ENCODE measurements at regions not wholly inside any gene's neighbourhood (a gene's known extent, or its start where the extent isn't known, plus 50 kb on each side); places are given as distances from the start of the nearest gene placed in this dataset.

DNA sequence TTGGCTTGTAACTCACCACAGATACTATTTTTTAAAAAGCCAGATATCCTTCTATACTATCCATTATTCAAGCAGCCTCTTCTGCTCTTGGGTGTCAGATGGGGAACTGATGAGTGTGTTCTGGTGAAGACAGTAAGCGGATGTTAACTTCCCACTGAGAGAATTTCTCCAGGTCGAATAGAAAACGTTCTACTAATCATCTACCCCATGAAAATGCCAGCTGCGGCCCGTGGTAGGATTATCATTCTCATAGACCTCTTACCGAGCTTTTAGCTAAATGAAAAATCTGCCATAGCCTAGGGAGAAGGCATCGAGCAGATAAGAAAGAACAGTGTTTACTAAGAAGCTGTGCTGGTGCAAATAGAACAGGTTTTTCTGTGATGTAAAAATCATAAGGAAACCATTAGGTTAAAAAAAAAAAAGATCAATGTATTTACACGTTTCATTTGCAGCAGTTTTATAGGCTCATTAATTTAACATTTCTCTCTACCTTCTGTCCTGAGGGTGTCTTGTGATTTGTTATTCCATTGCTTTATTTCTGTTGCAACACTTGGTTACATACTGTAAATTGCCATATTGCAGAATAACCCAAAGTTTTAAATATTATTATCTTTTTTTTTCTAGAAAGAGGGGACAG is 1521.5 kb upstream of the ZEB2 start:
- DNase-seq, result no peak

DNA sequence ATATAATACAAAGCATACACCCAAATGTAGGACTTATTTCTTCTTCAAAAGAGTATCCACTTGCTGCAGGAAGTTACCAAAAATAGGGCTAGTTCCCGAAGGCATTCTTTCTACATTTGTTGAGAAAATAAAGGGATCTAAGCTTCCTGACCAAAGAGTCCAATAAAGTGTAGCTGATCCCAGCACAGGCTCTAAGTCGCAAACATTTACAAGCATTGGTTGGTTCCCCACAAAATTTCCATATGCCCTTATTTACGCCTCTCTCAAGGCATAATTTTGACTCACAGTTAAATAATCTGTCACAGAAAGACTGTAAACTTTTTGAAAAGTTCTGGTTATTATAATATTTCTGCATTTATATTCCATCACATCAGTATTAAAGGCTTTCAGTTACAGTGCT is 1520.1 kb upstream of the ZEB2 start:
- DNase-seq, result no peak

DNA sequence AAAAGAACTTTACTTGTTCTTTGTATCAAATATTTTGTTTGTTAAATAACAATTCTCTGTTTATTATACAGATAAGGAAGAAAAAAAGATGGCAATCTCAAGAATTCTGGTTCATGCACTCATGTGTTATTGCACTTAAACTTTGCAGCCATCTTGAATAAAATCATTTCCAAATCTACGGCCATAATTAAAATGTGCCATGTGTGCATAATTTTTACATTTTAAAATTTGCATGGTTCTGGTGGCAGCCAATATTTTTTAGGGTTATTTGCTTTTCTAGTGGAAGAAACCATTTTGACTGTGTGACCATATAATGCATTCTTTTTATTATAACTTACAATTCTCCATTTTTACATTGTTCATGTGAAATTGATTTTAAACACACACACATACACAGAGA is 1518.1 kb upstream of the ZEB2 start:
- DNase-seq, result no peak

DNA sequence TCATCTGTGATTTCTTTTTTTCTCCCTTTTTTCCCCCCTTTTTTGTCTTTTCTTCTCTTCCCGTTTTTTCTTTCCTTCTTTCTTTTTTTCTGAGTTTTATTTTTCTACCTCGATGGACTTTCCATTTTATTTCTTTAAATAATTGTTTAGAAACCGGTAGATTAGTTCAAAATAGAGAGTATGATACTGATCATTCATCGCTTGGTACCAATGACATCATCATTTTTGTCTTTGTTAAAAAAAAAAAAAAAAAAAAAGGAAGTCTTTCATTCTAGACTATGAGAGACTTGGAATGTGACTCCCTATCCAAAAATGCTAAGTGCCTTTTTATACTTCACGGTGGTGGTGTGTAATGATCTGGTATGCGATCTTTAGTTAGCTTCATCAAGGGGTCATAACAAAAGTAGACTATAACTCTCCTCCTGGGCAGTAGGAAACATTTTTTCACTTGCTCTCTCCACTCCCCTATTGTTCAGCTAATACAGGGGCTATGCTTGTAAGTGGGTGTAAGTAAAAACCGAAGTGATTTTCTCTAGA is 1517.5 kb upstream of the ZEB2 start:
- no peak for DNase-seq

DNA sequence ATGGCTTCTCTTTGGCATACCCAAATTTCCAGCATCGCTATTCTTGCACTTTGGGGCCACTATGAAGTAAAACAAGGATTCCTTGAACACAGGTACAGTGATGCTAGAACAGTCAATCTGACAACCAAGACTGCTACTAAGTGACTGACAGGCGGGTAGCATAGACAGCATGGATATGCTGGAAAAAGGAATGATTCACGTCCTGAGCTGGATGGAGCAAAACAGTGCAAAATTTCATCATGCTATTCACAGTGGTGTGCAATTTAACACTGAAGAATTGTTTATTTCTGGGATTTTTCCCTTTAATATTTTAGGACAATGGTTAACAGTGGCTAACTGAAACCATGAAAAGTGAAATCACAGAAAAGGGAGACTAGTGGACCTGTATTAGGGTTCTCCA is 1511.2 kb upstream of the ZEB2 start:
- no peak for DNase-seq

DNA sequence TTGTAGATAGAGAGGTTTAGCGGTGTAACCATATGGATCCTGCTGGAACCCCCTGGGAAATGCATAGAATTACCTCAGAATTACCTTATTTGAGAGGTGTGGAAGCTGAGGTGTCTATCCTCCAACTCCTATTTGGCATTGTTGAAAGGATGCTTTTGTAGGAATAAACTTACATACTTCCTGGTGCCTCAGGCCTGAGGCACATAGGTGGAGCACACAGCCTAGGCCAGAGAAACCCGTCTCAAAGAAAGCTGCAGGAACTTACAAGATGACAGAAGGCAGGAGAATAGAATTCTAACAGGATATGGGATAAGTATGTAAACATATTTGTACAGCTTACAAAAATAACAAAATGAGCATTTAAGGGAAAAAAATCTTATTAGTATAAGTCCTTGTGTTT is 1507.2 kb upstream of the ZEB2 start:
- DNase-seq, result no peak

DNA sequence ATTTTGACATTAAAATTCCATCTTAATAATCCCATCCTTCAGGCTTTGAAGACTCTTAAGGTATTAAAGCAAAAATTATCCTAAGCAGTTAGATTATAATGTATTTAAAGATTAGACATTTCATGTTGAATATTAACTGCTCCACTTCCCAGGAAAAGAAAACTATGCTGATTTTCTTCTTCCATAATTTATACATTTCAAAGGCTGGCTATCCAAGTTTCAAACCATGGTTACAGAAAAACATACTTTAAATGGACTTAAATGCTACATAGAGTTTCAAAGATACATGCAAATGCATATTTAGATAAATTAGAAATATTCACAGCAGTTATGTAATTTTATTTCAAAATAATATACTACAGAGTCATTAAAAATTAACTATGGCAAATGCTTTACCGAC is 1505.6 kb upstream of the ZEB2 start:
- DNase-seq, result no peak

DNA sequence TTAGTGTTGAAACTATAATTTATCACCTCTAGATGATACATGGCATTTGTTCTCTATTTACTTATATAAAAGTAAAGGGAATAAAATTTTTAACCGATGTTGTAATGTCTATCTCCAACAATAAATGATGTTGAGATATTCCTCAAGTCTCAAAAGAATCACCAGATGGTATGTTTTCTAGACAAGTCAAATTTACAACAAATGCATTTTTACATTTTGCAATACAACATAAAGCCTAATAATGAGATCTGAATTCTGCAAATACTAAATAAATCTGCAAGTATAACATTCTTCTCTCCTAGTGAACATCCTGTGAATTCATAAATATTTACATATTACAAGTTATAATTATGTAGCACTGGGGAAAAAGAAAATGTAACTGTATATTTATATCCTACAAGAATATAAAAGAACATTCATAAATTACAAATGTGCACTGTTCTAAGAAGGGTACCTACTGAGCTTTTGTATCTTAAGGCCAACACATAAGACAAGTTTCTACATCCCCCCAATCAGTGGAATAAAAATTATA is 1504.4 kb upstream of the ZEB2 start:
- DNase-seq, result no peak

DNA sequence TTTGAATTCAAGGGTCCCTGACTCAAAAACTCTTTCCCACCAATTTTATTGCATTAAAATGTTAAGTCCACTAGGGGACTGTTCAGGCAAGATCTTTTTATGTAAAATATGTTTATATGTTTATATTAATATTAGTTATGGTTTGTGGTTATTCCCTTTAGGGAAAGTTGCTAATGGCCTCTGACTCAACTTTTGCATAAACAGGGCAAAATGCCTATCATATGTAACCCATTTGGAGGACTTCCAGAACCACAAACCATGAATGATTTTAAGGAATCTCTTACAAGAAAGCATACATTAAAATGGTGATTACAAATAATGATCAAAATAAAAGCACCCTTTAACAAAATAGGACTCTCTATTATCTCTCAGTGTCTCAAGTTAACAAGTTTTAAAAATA is 1484.5 kb upstream of the ZEB2 start:
- DNase-seq, result no peak

DNA sequence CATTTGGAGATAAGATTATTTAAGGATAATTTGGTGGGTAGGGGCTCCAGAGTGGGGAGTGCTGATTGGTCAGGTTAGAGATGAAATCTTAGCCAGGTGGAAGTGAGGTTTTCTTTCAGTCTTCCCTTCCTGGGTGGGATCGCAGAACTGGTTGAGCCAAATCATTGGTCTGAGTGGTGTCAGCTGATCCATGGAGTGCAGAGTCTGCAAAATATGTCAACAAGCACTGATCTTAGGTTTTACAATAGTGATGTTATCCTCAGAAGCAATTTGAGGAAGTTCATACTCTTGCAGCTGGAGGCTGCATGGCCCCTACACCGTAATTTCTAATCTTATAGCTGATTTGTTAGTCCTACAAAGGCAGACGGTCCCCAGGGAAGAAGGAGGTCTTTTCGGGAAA is 1483.4 kb upstream of the ZEB2 start:
- no peak for DNase-seq

DNA sequence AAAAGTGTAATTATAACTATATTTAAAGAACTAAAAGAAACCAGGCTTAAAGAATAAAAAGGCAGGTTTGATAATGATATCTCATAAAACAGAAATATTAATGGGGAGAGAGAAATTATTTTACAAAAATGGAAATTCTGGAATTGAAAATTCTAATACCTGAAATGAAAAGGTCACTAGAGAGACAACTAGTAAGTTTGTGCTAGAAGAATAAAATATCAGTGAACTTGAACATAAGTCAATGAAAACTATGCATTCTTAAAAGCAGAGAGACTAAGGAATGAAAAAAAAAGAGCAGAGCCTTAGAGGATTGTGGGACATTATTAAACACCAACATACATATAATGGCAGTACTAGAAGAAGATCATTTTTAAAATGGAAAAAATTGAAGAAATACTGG is 1475.0 kb upstream of the ZEB2 start:
- no peak for DNase-seq

DNA sequence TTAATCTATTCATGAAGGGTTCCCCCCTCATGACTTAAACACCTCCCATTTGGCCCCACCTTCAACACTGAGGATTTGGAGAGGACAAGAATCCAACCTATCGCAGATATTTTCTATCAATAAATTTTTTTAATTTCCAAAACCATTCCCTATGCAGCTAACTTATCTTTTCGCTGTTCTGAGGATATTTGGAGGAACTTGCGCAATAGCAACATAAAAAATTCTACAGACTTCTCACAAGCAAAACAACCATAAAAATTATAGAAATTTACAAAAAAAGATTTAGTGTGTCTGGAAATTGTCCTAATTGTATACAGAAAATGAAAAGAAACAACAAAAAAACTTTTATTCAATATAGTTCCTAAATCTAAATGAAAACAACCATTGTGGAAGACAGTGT is 1472.7 kb upstream of the ZEB2 start:
- no peak for DNase-seq

DNA sequence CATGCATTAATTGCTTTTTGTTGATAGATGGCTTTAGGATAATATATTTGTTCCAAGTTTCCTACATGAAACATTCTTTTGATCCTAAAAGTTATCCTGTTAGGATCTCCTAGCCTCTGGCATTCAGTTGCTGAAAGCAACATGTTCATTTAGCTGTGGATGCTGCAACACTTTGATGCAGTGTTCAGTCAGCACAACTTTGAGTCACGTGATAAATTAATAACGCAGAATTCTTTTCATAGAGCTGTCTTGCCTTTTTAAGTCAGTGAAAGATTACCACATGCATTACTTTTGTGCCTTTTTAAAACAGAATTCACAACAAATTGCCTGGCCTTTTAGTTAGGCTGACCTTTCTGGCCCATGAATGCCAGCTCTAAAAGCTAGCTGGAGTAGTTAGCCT is 1467.9 kb upstream of the ZEB2 start:
- DNase-seq, result no peak

DNA sequence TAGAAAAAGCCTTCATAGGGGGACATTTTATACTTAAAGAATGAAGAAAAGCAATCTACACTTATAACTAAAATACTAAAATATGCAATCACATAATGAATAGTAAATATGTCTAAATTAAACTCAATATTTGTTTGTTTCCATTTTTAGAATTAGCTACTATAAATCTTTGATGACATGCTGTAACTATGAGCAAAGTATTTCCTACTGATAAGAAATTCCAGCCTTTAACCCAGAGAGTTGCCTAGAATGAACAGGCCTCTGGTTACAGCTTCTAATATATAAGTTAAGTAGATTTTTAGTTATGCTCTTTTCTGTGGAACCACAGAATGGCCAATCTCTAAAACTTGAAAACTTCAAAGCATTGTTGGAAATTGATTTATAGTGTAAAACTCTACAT is 1465.6 kb upstream of the ZEB2 start:
- no peak for DNase-seq

DNA sequence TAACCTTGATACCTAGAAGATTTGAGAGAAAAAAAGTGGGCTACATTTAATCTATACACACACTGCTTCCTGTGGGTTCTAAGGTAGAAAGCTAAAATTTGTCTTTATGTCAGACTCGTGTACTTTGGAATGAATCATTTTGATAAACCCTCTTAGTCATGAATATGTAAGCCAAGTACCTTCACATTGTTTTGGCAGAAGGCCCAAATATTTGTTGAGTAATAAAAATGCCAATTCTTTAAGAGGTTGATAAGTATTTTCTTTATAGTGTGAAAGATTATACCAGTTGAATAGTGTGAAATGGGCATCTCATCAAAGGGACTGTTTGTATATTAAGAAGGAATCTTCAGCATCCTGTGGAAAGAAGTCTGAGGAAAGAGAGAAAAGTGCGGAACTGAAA is 1464.7 kb upstream of the ZEB2 start:
- no peak for DNase-seq

DNA sequence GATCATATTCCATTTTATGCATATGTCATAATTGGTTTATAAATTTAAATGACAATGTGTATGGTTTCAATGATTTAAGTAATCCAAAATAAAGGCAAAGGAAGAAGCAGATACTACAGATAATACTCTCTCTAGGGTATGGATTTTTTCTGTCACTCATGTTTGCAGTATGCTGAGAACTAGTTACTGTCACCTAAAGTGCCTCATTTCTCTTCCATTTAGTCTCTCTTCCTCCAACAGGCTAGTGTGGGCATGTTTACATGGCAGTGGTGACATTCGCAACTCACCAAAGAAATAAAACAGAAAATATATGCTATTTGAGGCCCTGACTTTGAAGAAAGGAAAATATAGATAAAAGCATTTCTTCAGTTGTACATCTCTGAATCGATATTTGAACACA is 1460.4 kb upstream of the ZEB2 start:
- no peak for DNase-seq

DNA sequence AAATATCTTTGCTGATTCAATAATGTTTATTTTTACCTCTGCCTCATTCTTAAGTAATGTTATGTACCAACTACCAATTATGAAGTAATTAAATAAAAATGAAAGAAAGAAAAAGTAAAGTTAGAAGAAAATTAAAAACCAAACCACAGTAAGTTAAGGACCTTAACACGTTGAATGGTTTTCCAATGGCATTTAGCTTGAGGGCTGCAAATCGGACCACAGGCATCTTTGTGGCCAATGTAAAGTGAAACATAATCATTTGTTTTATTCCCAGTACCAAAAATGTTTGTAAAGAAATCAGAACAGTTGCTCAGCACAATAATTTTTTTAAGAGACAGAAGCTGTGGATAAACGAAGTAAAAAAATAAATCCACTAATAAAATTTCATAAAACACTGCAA is 1455.5 kb upstream of the ZEB2 start:
- no peak for DNase-seq

DNA sequence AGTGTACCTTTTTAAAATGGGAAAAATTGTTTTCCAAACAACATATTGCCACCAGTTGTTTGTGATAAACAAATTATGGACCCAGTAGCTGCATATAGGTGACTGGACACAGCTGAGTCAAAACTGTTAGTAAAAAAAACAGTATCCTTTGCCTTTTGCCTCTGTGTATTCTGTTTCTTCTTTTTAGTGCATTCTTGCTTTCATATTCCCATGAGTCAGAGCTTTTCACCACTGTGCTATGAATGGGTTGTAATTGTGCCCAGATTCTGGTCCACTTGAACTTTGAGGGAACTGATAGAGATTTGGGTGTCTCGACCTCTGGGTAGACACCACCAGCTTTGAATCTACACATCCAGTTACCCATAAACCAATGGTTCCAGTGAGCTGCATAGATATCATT is 1441.9 kb upstream of the ZEB2 start:
- no peak for DNase-seq

DNA sequence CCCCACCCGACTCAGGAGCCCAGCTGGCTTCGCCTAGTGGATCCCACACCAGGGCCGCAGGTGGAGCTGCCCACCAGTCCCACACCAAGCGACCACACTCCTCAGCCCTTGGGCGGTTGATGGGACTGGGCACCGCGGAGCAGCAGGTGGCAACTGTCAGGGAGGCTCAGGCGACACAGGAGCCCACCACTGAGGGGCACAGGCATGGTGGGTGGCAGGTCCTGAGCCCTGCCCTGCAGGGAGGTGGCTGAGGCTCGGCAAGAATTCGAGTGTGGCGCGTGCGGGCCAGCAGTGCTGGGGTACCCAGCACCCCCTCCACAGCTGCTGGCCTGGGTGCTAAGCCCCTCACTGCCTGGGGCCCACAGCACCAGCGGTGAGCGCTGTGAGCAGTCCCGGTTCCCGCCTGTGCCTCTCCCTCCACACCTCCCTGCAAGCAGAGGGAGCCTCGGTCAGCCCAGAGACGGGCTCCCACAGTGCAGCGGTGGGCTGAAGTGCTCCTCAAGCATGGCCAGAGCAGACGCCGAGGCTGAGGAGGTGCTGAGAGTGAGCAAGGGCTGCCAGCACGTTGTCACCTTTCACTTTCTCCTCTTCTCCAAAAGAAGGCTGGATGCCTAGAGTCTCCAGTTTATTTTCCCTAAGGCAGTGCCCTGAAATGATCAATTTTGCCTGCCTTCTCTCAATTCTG is 1440.7 kb upstream of the ZEB2 start:
- no peak for DNase-seq

DNA sequence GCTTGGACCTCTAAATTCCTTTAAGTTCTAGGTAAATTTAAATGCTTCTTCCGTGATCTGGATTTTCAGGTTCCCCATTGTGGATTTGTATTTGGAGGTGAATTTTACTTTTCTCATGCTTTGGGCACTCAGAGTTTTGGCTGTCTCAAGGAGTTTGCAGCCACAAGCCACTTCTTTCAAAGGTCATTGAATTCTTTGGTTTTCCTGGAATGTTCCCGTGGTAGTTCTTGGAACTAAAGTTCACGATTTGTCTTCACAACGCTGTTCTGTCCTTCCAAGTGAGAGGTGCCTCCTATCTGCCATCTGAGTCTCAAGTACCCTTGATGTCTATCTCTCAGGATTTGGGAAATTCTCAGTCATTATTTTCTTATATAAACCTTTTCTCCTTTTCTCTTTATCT is 1438.7 kb upstream of the ZEB2 start:
- no peak for DNase-seq

DNA sequence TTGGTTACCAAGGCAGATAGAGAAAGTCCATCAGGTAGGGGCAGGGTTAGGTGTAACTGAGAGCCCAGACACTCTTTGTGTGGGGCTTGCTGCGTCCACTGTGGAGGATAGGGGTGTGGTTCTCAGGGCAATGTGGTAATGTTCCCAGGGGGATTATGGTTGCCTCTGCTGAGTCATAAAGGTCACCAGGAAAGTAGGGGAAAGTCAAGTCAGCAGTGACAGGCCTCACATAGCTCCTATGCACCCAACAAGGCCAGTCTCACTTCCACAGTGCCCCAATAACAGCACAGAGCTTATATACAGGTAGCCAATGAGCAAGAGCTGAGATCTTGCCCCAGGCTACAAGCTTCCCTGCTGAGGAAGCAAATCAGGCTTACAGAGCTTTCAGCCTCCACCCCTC is 1438.0 kb upstream of the ZEB2 start:
- DNase-seq, result no peak

DNA sequence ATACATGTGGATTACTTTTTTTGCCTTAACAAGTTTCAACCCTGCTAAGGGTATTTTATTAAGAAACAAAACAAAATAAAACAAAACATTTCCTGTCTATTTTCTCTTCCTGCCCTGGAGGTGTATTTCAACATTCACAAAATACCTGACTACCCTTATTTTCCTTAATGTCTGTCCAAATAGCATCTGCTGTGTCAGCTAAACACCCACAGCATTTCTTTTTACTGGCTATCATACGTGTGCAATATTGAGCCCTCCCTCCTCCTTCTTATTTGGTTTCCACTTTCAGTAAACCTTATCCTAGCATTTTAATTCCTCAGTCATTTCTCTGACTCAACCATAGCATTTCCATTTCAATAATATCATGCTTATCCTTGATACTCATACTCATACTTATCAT is 1420.0 kb upstream of the ZEB2 start:
- DNase-seq, result no peak

DNA sequence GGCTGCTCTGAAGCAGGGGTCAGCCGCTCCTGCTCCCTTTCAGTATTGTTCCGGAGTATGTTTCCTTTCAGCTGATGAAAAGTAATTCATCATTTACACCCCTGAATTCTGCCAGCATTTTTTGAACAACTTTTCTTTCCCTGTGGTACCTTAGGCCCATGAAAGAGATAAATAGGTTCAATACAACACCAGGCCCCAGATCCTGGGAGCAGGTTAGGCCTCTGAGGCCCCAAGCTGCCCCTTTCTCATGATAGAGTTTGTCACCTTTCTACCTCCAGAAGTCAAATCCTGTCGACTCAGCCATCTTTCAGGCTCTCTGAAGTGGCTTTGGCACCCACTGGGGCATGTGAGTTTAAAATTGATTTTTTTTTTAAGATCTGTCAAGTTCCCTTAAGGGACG is 1415.1 kb upstream of the ZEB2 start:
- DNase-seq, result no peak

DNA sequence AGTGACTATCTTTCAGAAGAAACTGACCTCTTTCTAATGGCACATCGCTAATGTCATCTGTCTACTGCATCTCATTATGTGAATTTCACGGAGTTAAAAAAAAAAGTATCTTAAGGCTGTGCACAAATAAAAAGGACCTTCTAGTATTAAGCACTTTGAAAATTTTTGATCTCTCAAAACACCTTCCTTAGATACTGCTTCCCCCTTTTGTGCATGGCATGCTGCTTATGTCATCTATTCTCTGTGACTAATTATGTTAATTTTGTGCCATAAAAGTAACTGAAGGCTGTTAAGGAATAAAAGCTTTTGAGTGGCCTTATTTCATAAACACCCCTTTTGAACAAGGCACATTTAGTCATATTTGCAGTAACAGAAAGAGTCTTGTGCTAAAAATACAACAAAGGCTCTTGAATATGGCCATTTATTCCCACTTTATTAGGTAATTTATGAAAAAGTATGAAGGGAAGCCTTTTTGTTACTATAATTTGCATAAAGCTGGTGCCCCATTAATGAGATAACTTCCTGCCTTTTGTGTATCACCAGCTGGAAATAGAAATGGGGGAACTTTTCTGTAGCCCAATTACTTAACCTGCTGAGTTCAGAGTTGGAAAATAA is 1412.0 kb upstream of the ZEB2 start:
- DNase-seq, result no peak
